Naive B cell (primary cell): ENCODE measurements at regions not wholly inside any gene's neighbourhood (a gene's known extent, or its start where the extent isn't known, plus 50 kb on each side); places are given as distances from the start of the nearest gene placed in this dataset.

Source experiments
- ATAC-seq, 2 donors: fragments of 150-1000 bp; cut with Tn5 transposase; 2 replicates each; pipeline ENCODE4 v1.10.0; 2021; ENCODE audit warnings: low read depth in 2 of 2, mild to moderate bottlenecking in 2 of 2, moderate library complexity in 2 of 2
- DNase-seq: peaks from one replicate; pipeline ENCODE4 v3.0.0; 2022
- H3K27ac Mint-ChIP-seq, 6 donors: one replicate each; pipeline ENCODE4 v1.8.0; 2020 to 2022; ENCODE audit warnings: mild to moderate bottlenecking in 6 of 6, mixed read lengths in 6 of 6, moderate library complexity in 5 of 6, inconsistent platforms in 2 of 6
- H3K27me3 Mint-ChIP-seq, 3 donors: one replicate each; pipeline ENCODE4 v1.8.0; 2021 to 2022; ENCODE audit warnings: mixed read lengths in 3 of 3, mild to moderate bottlenecking in 1 of 3
- H3K36me3 Mint-ChIP-seq, 2 donors: one replicate each; pipeline ENCODE4 v1.8.0; 2020 to 2022; ENCODE audit warnings: mixed read lengths in 2 of 2, inconsistent platforms in 1 of 2, mild to moderate bottlenecking in 1 of 2
- H3K4me1 Mint-ChIP-seq, 3 donors: one replicate each; pipeline ENCODE4 v1.8.0; 2020 to 2022; ENCODE audit warnings: mixed read lengths in 3 of 3, inconsistent platforms in 1 of 3, mild to moderate bottlenecking in 1 of 3, moderate library complexity in 1 of 3
- H3K4me3 Mint-ChIP-seq, 8 donors: one replicate each; pipeline ENCODE4 v1.8.0; 2020 to 2022; ENCODE audit warnings: mild to moderate bottlenecking in 8 of 8, mixed read lengths in 8 of 8, moderate library complexity in 8 of 8, inconsistent platforms in 2 of 8
- H3K9me3 Mint-ChIP-seq, 7 donors: one replicate each; pipeline ENCODE4 v1.8.0; 2020 to 2022; ENCODE audit warnings: mixed read lengths in 7 of 7, mild to moderate bottlenecking in 5 of 7, inconsistent platforms in 2 of 7, moderate library complexity in 1 of 7

GRCh38 chr17:72250206-72250605 is 129.4 kb downstream of the SOX9 start:
- Mint-ChIP-seq H3K27ac (no peak overlapping the region), H3K4me3 (no peak overlapping the region), H3K9me3 (peaks cover 2 to 17% (median 7%) of the 10 kb centered on the region in 7 donors), H3K27me3 (no peaks in the 10 kb centered on the region), H3K4me1 (no peaks in the 10 kb centered on the region), H3K36me3 (no peaks in the 10 kb centered on the region)
- no peak for ATAC-seq
- DNase-seq = no peak

- Mint-ChIP-seq H3K36me3 (no peaks in the 10 kb centered on the region), H3K4me3 (no peak overlapping the region), H3K27ac (peak overlapping the region in 1 of 6 donors; percentile 13), H3K9me3 (peaks cover 6 to 20% (median 11%) of the 10 kb centered on the region in 7 donors), H3K4me1 (no peaks in the 10 kb centered on the region), H3K27me3 (no peaks in the 10 kb centered on the region)
- ATAC-seq (no peak), DNase-seq (no peak)
These were observed 132.8 kb downstream of the SOX9 start for GRCh38 chr17:72253597-72253996.

- DNase-seq (no peak), ATAC-seq (no peak)
- H3K4me3 Mint-ChIP-seq = no peak overlapping the region
- no peaks in the 10 kb centered on the region for H3K27me3 Mint-ChIP-seq
- no peaks in the 10 kb centered on the region for H3K36me3 Mint-ChIP-seq
- peak overlapping the region in 1 of 6 donors; percentile 54 for H3K27ac Mint-ChIP-seq
- H3K9me3 Mint-ChIP-seq = peaks cover 6 to 20% (median 11%) of the 10 kb centered on the region in 7 donors
- no peaks in the 10 kb centered on the region for H3K4me1 Mint-ChIP-seq
These were observed 134.1 kb downstream of the SOX9 start for GRCh38 chr17:72254808-72255449.

- ATAC-seq = no peak
- no peaks in the 10 kb centered on the region for H3K36me3 Mint-ChIP-seq
- H3K27ac Mint-ChIP-seq = no peak overlapping the region
These were observed 134.7 kb downstream of the SOX9 start for GRCh38 chr17:72255481-72255880.

GRCh38 chr17:72258711-72259110 is 137.9 kb downstream of the SOX9 start:
- Mint-ChIP-seq H3K27me3 (no peaks in the 10 kb centered on the region), H3K36me3 (no peaks in the 10 kb centered on the region), H3K27ac (peak overlapping the region in 1 of 6 donors; percentile 39), H3K9me3 (peaks cover 6 to 26% (median 12%) of the 10 kb centered on the region in 7 donors), H3K4me1 (no peaks in the 10 kb centered on the region), H3K4me3 (peak overlapping the region in 2 of 8 donors; percentile 16 to 73)
- DNase-seq = no peak
- no peak for ATAC-seq

More at GRCh38 chr17:72255481-72255880, 134.7 kb downstream of the SOX9 start:
- Mint-ChIP-seq H3K4me1 (no peaks in the 10 kb centered on the region), H3K9me3 (peaks cover 6 to 20% (median 10%) of the 10 kb centered on the region in 7 donors), H3K27me3 (no peaks in the 10 kb centered on the region), H3K4me3 (no peak overlapping the region)
- DNase-seq = no peak

- Mint-ChIP-seq H3K4me1 (no peaks in the 10 kb centered on the region), H3K27ac (no peak overlapping the region), H3K9me3 (peaks cover 0 to 21% (median 10%) of the 10 kb centered on the region in 7 donors), H3K4me3 (no peak overlapping the region), H3K27me3 (no peaks in the 10 kb centered on the region), H3K36me3 (no peaks in the 10 kb centered on the region)
- ATAC-seq (no peak), DNase-seq (no peak)
These were observed 139.1 kb downstream of the SOX9 start for GRCh38 chr17:72259922-72260321.

- no peak overlapping the region for H3K4me3 Mint-ChIP-seq
- no peaks in the 10 kb centered on the region for H3K36me3 Mint-ChIP-seq
- ATAC-seq (no peak), DNase-seq (no peak)
- no peak overlapping the region for H3K27ac Mint-ChIP-seq
- H3K4me1 Mint-ChIP-seq = no peaks in the 10 kb centered on the region
- peaks cover 0 to 23% (median 7%) of the 10 kb centered on the region in 7 donors for H3K9me3 Mint-ChIP-seq
- no peaks in the 10 kb centered on the region for H3K27me3 Mint-ChIP-seq
These were observed 141.9 kb downstream of the SOX9 start for GRCh38 chr17:72262766-72263165.

GRCh38 chr17:72264682-72265405 is 144.0 kb downstream of the SOX9 start:
- no peak for ATAC-seq
- Mint-ChIP-seq H3K9me3 (peaks cover 0 to 18% (median 7%) of the 10 kb centered on the region in 7 donors), H3K27ac (no peak overlapping the region), H3K4me1 (no peaks in the 10 kb centered on the region), H3K27me3 (peaks cover 0 to 8% (median 0%) of the 10 kb centered on the region in 3 donors), H3K36me3 (no peaks in the 10 kb centered on the region), H3K4me3 (no peak overlapping the region)
- no peak for DNase-seq

- Mint-ChIP-seq H3K27me3 (peaks cover 0 to 8% (median 0%) of the 10 kb centered on the region in 3 donors), H3K9me3 (peaks cover 3 to 18% (median 5%) of the 10 kb centered on the region in 7 donors), H3K4me1 (no peaks in the 10 kb centered on the region), H3K36me3 (no peaks in the 10 kb centered on the region), H3K27ac (no peak overlapping the region), H3K4me3 (no peak overlapping the region)
- ATAC-seq (no peak), DNase-seq (no peak)
These were observed 145.4 kb downstream of the SOX9 start for GRCh38 chr17:72266112-72266775.

GRCh38 chr17:72267601-72268000 is 146.8 kb downstream of the SOX9 start:
- H3K27me3 Mint-ChIP-seq = peaks cover 0 to 8% (median 0%) of the 10 kb centered on the region in 3 donors
- H3K4me1 Mint-ChIP-seq = no peaks in the 10 kb centered on the region
- DNase-seq (no peak), ATAC-seq (no peak)
- no peaks in the 10 kb centered on the region for H3K36me3 Mint-ChIP-seq
- no peak overlapping the region for H3K4me3 Mint-ChIP-seq
- peaks cover 0 to 18% (median 5%) of the 10 kb centered on the region in 7 donors for H3K9me3 Mint-ChIP-seq
- no peak overlapping the region for H3K27ac Mint-ChIP-seq

- Mint-ChIP-seq H3K9me3 (peaks cover 0 to 17% (median 3%) of the 10 kb centered on the region in 7 donors), H3K27me3 (peaks cover 0 to 8% (median 0%) of the 10 kb centered on the region in 3 donors), H3K36me3 (no peaks in the 10 kb centered on the region), H3K4me1 (no peaks in the 10 kb centered on the region), H3K27ac (no peak overlapping the region), H3K4me3 (no peak overlapping the region)
- ATAC-seq (no peak), DNase-seq (no peak)
These were observed 147.6 kb downstream of the SOX9 start for GRCh38 chr17:72268431-72268830.

- H3K27ac Mint-ChIP-seq = no peak overlapping the region
- peak overlapping the region in 1 of 8 donors; percentile 23 for H3K4me3 Mint-ChIP-seq
- H3K4me1 Mint-ChIP-seq = no peaks in the 10 kb centered on the region
- peaks cover 0 to 8% (median 0%) of the 10 kb centered on the region in 3 donors for H3K27me3 Mint-ChIP-seq
- DNase-seq (no peak), ATAC-seq (no peak)
- no peaks in the 10 kb centered on the region for H3K36me3 Mint-ChIP-seq
- H3K9me3 Mint-ChIP-seq = peaks cover 0 to 10% (median 0%) of the 10 kb centered on the region in 7 donors
These were observed 149.6 kb downstream of the SOX9 start for GRCh38 chr17:72270273-72270924.

- H3K36me3 Mint-ChIP-seq = no peaks in the 10 kb centered on the region
These were observed 150.8 kb downstream of the SOX9 start for GRCh38 chr17:72271603-72272002.

More at GRCh38 chr17:72271603-72272002, 150.8 kb downstream of the SOX9 start:
- DNase-seq (no peak), ATAC-seq (no peak)
- peaks cover 0 to 8% (median 0%) of the 10 kb centered on the region in 3 donors for H3K27me3 Mint-ChIP-seq
- peaks cover 0 to 12% (median 3%) of the 10 kb centered on the region in 7 donors for H3K9me3 Mint-ChIP-seq
- H3K27ac Mint-ChIP-seq = no peak overlapping the region
- no peak overlapping the region for H3K4me3 Mint-ChIP-seq
- no peaks in the 10 kb centered on the region for H3K4me1 Mint-ChIP-seq
